OCI-LY3 (cell line): ENCODE measurements at regions not wholly inside any gene's neighbourhood (a gene's known extent, or its start where the extent isn't known, plus 50 kb on each side); places are given as distances from the start of the nearest gene placed in this dataset.

Source experiments
- EZH2phosphoT487 ChIP-seq: fragments of 200-600 bp; shearing (Covaris generic); IDR thresholded peaks from 2 replicates; pipeline ENCODE4 v1.6.1; 2018; ENCODE audit warnings: antibody characterized with exemption, mixed run types, low read depth
- TF ChIP-seq, protein P1 (sequence below): fragments of 200-600, 300-600 bp; sonication (generic); IDR thresholded peaks from 2 replicates; pipeline ENCODE4 v1.5.1; 2014; ENCODE audit warnings: antibody characterized with exemption, low read length, low read depth

DNA sequence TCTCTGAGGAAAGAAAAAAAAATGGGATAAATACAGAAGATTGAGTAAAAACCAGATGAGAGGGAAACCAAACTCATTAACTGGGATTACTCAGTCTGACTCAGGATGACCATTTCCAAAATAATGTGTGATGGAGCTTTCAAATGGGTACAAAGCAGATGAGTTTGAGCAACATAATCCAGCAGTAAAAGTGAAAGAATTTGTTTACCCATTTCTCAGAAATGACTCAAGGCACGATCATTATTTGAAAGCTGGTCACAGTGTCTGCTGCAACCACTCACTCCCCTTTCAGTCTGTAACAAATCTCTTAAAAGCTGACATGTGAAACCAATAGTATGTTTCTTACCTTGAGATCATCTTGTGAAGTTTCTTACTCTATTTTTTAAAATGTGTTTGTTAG, 104.7 kb upstream of the KLF14 start:
- TF ChIP-seq EZH2phosphoT487 = no peak
- TF ChIP-seq, protein P1, sequence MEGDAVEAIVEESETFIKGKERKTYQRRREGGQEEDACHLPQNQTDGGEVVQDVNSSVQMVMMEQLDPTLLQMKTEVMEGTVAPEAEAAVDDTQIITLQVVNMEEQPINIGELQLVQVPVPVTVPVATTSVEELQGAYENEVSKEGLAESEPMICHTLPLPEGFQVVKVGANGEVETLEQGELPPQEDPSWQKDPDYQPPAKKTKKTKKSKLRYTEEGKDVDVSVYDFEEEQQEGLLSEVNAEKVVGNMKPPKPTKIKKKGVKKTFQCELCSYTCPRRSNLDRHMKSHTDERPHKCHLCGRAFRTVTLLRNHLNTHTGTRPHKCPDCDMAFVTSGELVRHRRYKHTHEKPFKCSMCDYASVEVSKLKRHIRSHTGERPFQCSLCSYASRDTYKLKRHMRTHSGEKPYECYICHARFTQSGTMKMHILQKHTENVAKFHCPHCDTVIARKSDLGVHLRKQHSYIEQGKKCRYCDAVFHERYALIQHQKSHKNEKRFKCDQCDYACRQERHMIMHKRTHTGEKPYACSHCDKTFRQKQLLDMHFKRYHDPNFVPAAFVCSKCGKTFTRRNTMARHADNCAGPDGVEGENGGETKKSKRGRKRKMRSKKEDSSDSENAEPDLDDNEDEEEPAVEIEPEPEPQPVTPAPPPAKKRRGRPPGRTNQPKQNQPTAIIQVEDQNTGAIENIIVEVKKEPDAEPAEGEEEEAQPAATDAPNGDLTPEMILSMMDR = no peak
